Endothelial cell of umbilical vein (primary cell): ENCODE measurements at regions not wholly inside any gene's neighbourhood (a gene's known extent, or its start where the extent isn't known, plus 50 kb on each side); places are given as distances from the start of the nearest gene placed in this dataset.

Experiments
- BruUV-seq: library from RNA; stranded (reverse); fragments of 400-500 nt; replicated peaks from 2 replicates; lab custom pipeline; 2021; lab: Mats Ljungman, UMichigan
- CTCF ChIA-PET: fragments of 300-600, 350-600 bp; sonication (Branson Sonifier 250); formaldehyde crosslinking; loops from one replicate; lab custom pipeline; 2021; ENCODE audit warnings: antibody characterized with exemption, inconsistent platforms; lab: Charles Lee
- POLR2A ChIA-PET: fragments of 300-600, 350-600 bp; sonication (Branson Sonifier 250); formaldehyde crosslinking; loops from one replicate; lab custom pipeline; 2021; ENCODE audit warnings: antibody characterized with exemption, inconsistent platforms; lab: Charles Lee
- DNase-seq: peaks from one replicate; pipeline ENCODE4 v3.0.0-alpha.2; 2011; ENCODE audit warnings: low read depth, low spot score
- FAIRE-seq: peaks from 2 replicates; lab custom pipeline; 2011; peaks lifted over from hg19 to GRCh38; lab: Jason Lieb, UNC
- H2AFZ ChIP-seq: 2 replicates; pipeline ENCODE4 v1.6.0; 2012; ENCODE audit warnings: low read depth, low read length, control low read depth, inconsistent platforms
- H3K27ac ChIP-seq: 2 replicates; pipeline ENCODE4 v1.5.1; 2011; ENCODE audit warnings: low read depth, mild to moderate bottlenecking, control low read depth, low read length, moderate library complexity; ENCODE audit not compliant: insufficient read depth
- H3K27me3 ChIP-seq, 2 experiments: 2 replicates each; pipeline versions ENCODE4 v1.6.0 to v1.6.1; 2011; ENCODE audit warnings: low read length in 2 of 2, mixed read lengths in 1 of 2; ENCODE audit not compliant: control insufficient read depth in 2 of 2, insufficient read depth in 2 of 2
- H3K36me3 ChIP-seq, 2 experiments: 2 replicates in 1 of 2; 3 replicates in 1 of 2; pipeline ENCODE4 v1.5.1; 2011; ENCODE audit warnings: low read length in 2 of 2, mild to moderate bottlenecking in 1 of 2, moderate library complexity in 1 of 2; ENCODE audit not compliant: control insufficient read depth in 2 of 2, insufficient read depth in 2 of 2; ENCODE audit errors: extremely low read depth in 1 of 2
- H3K4me1 ChIP-seq: 3 replicates; pipeline ENCODE4 v1.5.1; 2011; ENCODE audit warnings: mild to moderate bottlenecking, low read length; ENCODE audit not compliant: control insufficient read depth, insufficient read depth; ENCODE audit errors: extremely low read depth
- H3K4me2 ChIP-seq: 2 replicates; pipeline ENCODE4 v1.6.1; 2011; ENCODE audit warnings: low read length, control low read depth, mixed read lengths; ENCODE audit not compliant: insufficient read depth
- H3K4me3 ChIP-seq, 3 experiments: fragments of 200-600 bp in 1 of 3; sonication (generic), shearing (Covaris generic) in 1 of 3; replicated peaks in 1 of 3; 2 replicates each; pipeline ENCODE4 v1.5.1; 2011 to 2016; ENCODE audit warnings: control low read depth in 3 of 3, low read length in 3 of 3, mild to moderate bottlenecking in 2 of 3, inconsistent platforms in 1 of 3, low read depth in 1 of 3, moderate library complexity in 1 of 3; ENCODE audit not compliant: insufficient read depth in 1 of 3
- H3K79me2 ChIP-seq: 2 replicates; pipeline ENCODE4 v1.6.0; 2012; ENCODE audit warnings: low read length, inconsistent platforms; ENCODE audit not compliant: control insufficient read depth, insufficient read depth
- H3K9ac ChIP-seq: replicated peaks from 2 replicates; pipeline ENCODE3; 2011; ENCODE audit warnings: low read length, control low read depth; ENCODE audit not compliant: insufficient read depth; ENCODE audit errors: extremely low read depth
- H3K9me1 ChIP-seq: replicated peaks from 3 replicates; pipeline ENCODE4 v1.6.0; 2011; ENCODE audit warnings: mild to moderate bottlenecking, low read length; ENCODE audit not compliant: control insufficient read depth, insufficient read depth; ENCODE audit errors: extremely low read depth
- H3K9me3 ChIP-seq: replicated peaks from 2 replicates; pipeline ENCODE4 v1.5.1; 2012; ENCODE audit warnings: low read length, inconsistent platforms; ENCODE audit not compliant: control insufficient read depth, insufficient read depth
- H4K20me1 ChIP-seq: replicated peaks from 2 replicates; pipeline ENCODE3; 2011; ENCODE audit warnings: mild to moderate bottlenecking, low read length; ENCODE audit not compliant: control insufficient read depth, insufficient read depth; ENCODE audit errors: extremely low read depth
- EZH2 ChIP-seq: IDR thresholded peaks from 2 replicates; pipeline ENCODE4 v1.6.1; 2012; ENCODE audit warnings: borderline replicate concordance, low read depth, mild to moderate bottlenecking, moderate library complexity, low read length, inconsistent platforms; ENCODE audit not compliant: severe bottlenecking
- FOS ChIP-seq: IDR thresholded peaks from 2 replicates; pipeline ENCODE4 v1.6.1; 2011; ENCODE audit warnings: mild to moderate bottlenecking, low read length, moderate library complexity, borderline replicate concordance; ENCODE audit not compliant: insufficient read depth
- GATA2 ChIP-seq: IDR thresholded peaks from 2 replicates; pipeline ENCODE4 v1.7.0; 2011; ENCODE audit warnings: low read depth, mild to moderate bottlenecking, moderate library complexity, mixed read lengths, low read length; ENCODE audit not compliant: insufficient read length, insufficient read depth
- JUN ChIP-seq: IDR thresholded peaks from 2 replicates; pipeline ENCODE4 v1.6.1; 2011; ENCODE audit warnings: borderline replicate concordance, low read depth; ENCODE audit not compliant: insufficient read length, insufficient read depth
- MAX ChIP-seq: IDR thresholded peaks from 2 replicates; pipeline ENCODE4 v1.6.1; 2011; ENCODE audit not compliant: insufficient read depth, insufficient read length
- MYC ChIP-seq: IDR thresholded peaks from one replicate; pipeline ENCODE4 v1.6.1; 2011; ENCODE audit warnings: mild to moderate bottlenecking, low read depth, low read length
- POLR2A ChIP-seq: IDR thresholded peaks from 2 replicates; pipeline ENCODE4 v1.6.1; 2012; ENCODE audit warnings: low read depth, mild to moderate bottlenecking, control low read depth, low read length
- POLR2AphosphoS5 ChIP-seq: IDR thresholded peaks from 2 replicates; pipeline ENCODE4 v1.6.1; 2012; ENCODE audit warnings: low read depth, mild to moderate bottlenecking, control low read depth, low read length, moderate library complexity; ENCODE audit not compliant: insufficient read depth
- dilution Hi-C: fragments of 300-500 bp; cut with MboI; formaldehyde crosslinking; loops from one replicate; pipeline ENCODE4 v1.15.0; 2019; ENCODE audit warnings: low sequenced_read_pairs; ENCODE audit not compliant: extremely low pct_ligation_motif_present
- intact Hi-C: fragments of 100-400 bp; cut with micrococcal nuclease; formaldehyde crosslinking; loops from one replicate; pipeline ENCODE4 v1.10.0; 2022
- TF ChIP-seq, protein P1 (sequence below), 2 donors: IDR thresholded peaks; 1 replicate in 1 of 2; 2 replicates in 1 of 2; pipeline ENCODE4 v1.5.1; 2011; ENCODE audit warnings: low read length in 2 of 2, mild to moderate bottlenecking in 2 of 2, moderate library complexity in 2 of 2, control low read depth in 1 of 2, inconsistent platforms in 1 of 2, low read depth in 1 of 2; ENCODE audit not compliant: insufficient read depth in 1 of 2; ENCODE audit errors: extremely low read depth in 1 of 2

DNA sequence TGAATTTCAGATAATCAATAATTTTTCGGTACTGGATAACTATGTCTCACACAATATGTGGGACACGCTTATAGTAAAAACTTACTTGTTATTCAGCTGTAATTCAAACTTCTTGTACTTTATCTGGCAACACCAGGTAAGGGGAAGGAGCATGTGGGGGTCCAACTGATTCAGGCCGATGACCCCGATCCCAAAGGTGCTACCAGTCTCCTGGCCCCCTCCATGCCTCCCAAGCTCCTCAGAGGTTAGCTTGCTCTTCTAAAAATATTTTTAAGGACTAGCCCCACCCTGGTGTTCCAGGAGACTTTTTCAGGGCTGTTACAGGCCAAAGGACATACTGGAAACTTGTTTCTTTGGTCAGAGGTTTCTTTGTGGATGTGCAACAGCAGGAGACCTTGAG lies 61.8 kb upstream of the ALX4 start:
- TF ChIP-seq MYC (no peak), POLR2A (no peak), MAX (no peak), FOS (no peak), POLR2AphosphoS5 (no peak), GATA2 (no peak), EZH2 (no peak), JUN (no peak)
- TF ChIP-seq, protein P1, sequence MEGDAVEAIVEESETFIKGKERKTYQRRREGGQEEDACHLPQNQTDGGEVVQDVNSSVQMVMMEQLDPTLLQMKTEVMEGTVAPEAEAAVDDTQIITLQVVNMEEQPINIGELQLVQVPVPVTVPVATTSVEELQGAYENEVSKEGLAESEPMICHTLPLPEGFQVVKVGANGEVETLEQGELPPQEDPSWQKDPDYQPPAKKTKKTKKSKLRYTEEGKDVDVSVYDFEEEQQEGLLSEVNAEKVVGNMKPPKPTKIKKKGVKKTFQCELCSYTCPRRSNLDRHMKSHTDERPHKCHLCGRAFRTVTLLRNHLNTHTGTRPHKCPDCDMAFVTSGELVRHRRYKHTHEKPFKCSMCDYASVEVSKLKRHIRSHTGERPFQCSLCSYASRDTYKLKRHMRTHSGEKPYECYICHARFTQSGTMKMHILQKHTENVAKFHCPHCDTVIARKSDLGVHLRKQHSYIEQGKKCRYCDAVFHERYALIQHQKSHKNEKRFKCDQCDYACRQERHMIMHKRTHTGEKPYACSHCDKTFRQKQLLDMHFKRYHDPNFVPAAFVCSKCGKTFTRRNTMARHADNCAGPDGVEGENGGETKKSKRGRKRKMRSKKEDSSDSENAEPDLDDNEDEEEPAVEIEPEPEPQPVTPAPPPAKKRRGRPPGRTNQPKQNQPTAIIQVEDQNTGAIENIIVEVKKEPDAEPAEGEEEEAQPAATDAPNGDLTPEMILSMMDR (IDR thresholded peaks at IDR 0.05; ENCODE audit: extremely low read depth in 1 of 2, insufficient read depth in 1 of 2, low read depth in 1 of 2, low read length in 2 of 2), result no peak
- H3K9me3 ChIP-seq, result no peaks in the 10 kb centered on the region
- no peak overlapping the region for H2AFZ ChIP-seq
- no peaks in the 10 kb centered on the region for H3K79me2 ChIP-seq
- POLR2A ChIA-PET, result no interaction called here
- H3K4me2 ChIP-seq, result no peak overlapping the region
- BruUV-seq, result no TSS peak
- H3K4me1 ChIP-seq, result no peaks in the 10 kb centered on the region
- no peaks in the 10 kb centered on the region for H3K36me3 ChIP-seq
- H3K27ac ChIP-seq, result no peak overlapping the region
- H3K4me3 ChIP-seq, result no peak overlapping the region
- no peak for FAIRE-seq
- H3K9ac ChIP-seq, result no peak overlapping the region
- intact Hi-C loops (no loop called here), dilution Hi-C loops (no loop called here)
- H3K27me3 ChIP-seq, result no peaks in the 10 kb centered on the region
- H3K9me1 ChIP-seq, result no peaks in the 10 kb centered on the region
- no peaks in the 10 kb centered on the region for H4K20me1 ChIP-seq
- CTCF ChIA-PET, result no interaction called here
- DNase-seq, result no peak
